KBM-7 (cell line): ENCODE measurements at regions not wholly inside any gene's neighbourhood (a gene's known extent, or its start where the extent isn't known, plus 50 kb on each side); places are given as distances from the start of the nearest gene placed in this dataset.

Experiments
- DNase-seq: peaks from one replicate; pipeline ENCODE4 v3.0.0-alpha.2; 2015
- in situ Hi-C: fragments of 300-500 bp; cut with MboI; formaldehyde crosslinking; loops from 2 replicates; pipeline ENCODE4 v1.14.3; 2020; ENCODE audit warnings: low sequenced_read_pairs, low pct_unique_long_range_greater_than_20kb, mixed read lengths

- in situ Hi-C loops = no loop called here
- DNase-seq = no peak
These were observed 470.2 kb upstream of the PROK2 start for GRCh38 chr3:72255191-72255590.

- no peak for DNase-seq
- in situ Hi-C loops = no loop called here
These were observed 469.5 kb upstream of the PROK2 start for GRCh38 chr3:72254483-72254882.

GRCh38 chr3:72250725-72251124 lies 465.8 kb upstream of the PROK2 start:
- in situ Hi-C loops = no loop called here
- DNase-seq = no peak

- in situ Hi-C loops = no loop called here
- DNase-seq = no peak
These were observed 463.9 kb upstream of the PROK2 start for GRCh38 chr3:72248869-72249268.

- in situ Hi-C loops = no loop called here
- DNase-seq = no peak
These were observed 463.4 kb upstream of the PROK2 start for GRCh38 chr3:72248389-72248761.

GRCh38 chr3:72247645-72248388 lies 462.9 kb upstream of the PROK2 start:
- no peak for DNase-seq
- in situ Hi-C loops = no loop called here

GRCh38 chr3:72247126-72247525 lies 462.2 kb upstream of the PROK2 start:
- no peak for DNase-seq
- in situ Hi-C loops = no loop called here

GRCh38 chr3:72246685-72247084 lies 461.7 kb upstream of the PROK2 start:
- in situ Hi-C loops = no loop called here
- no peak for DNase-seq

- DNase-seq = no peak
- in situ Hi-C loops = no loop called here
These were observed 460.3 kb upstream of the PROK2 start for GRCh38 chr3:72245183-72245811.

- no peak for DNase-seq
- in situ Hi-C loops = no loop called here
These were observed 459.4 kb upstream of the PROK2 start for GRCh38 chr3:72244396-72244795.

GRCh38 chr3:72242326-72242725 lies 457.4 kb upstream of the PROK2 start:
- in situ Hi-C loops = no loop called here
- no peak for DNase-seq

- in situ Hi-C loops = no loop called here
- no peak for DNase-seq
These were observed 456.6 kb upstream of the PROK2 start for GRCh38 chr3:72241525-72241924.

GRCh38 chr3:72240531-72240930 lies 455.6 kb upstream of the PROK2 start:
- no peak for DNase-seq
- in situ Hi-C loops = no loop called here

GRCh38 chr3:72238801-72239200 lies 453.9 kb upstream of the PROK2 start:
- in situ Hi-C loops = no loop called here
- no peak for DNase-seq

GRCh38 chr3:72238010-72238691 lies 453.2 kb upstream of the PROK2 start:
- in situ Hi-C loops = no loop called here
- no peak for DNase-seq

- no peak for DNase-seq
- in situ Hi-C loops = no loop called here
These were observed 452.7 kb upstream of the PROK2 start for GRCh38 chr3:72237679-72238009.

GRCh38 chr3:72234391-72234790 lies 449.4 kb upstream of the PROK2 start:
- DNase-seq = no peak
- in situ Hi-C loops = no loop called here

- DNase-seq = no peak
- in situ Hi-C loops = no loop called here
These were observed 448.6 kb upstream of the PROK2 start for GRCh38 chr3:72233571-72233970.

GRCh38 chr3:72232777-72233176 lies 447.8 kb upstream of the PROK2 start:
- in situ Hi-C loops = no loop called here
- peak; percentile 51 for DNase-seq

- in situ Hi-C loops = no loop called here
- no peak for DNase-seq
These were observed 447.4 kb upstream of the PROK2 start for GRCh38 chr3:72232331-72232730.
